ENCODE measurements at regions not wholly inside any gene's neighbourhood (a gene's known extent, or its start where the extent isn't known, plus 50 kb on each side); places are given as distances from the start of the nearest gene placed in this dataset.

- no peak for DNase-seq
Measured at GRCh38 chr14:104277416-104278213, 139.2 kb downstream of the KIF26A start.

DNA sequence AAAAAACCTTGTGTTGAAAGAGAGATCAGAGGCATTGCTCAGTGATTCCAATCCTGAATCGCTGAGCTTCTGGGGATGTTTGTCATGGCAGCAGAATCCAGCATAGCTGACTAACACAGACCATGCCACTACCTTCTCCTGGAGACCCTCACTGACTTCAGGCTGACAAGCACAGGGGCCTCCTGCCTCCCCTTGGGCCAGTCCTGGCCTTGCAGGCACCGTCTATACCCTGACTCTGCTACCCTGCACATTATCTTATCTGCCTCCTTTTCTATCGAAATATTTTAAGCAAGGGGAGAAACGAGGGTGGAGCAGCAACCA lies 139.8 kb downstream of the KIF26A start:
- no peak for DNase-seq

DNA sequence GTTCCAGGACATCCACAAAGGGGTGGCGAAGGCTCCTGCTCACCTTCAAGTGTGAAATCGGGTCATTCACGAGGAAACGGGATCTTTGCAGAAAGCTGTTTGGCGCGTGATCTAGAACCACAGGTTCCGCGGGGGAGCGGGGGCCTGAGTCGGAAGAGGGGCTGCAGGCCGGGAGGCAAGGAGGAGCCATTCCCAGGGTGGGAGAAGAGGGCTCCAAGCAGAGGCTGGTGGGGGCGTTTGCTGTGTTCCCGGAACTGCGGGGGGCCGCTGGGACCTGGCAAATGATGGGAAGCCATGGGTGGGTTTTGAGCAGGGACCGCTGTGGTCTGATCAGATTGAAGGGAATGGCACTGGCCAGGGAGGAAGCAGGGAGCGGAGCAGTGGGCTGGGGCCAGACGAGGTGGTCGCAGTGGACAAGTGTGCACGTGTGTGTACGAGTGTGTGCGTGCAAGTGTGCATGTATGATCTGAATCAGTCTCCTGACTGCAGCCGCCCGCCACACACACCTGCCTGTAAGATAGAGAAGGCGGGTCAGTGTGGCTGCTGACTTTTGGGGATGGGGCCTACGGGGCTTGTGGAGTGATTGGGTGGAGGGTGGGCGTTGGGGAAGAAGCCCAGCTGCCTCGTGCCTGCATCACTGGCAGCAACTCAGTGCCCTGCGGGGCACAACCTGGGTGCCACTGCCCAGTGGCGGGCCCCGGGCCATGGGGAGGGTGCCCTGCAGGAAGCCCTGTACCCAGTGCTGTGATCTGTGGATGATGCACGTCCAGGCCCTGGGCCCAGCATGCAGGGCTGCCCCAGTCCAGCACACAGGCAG lies 141.9 kb downstream of the KIF26A start:
- DNase-seq, result no peak

DNA sequence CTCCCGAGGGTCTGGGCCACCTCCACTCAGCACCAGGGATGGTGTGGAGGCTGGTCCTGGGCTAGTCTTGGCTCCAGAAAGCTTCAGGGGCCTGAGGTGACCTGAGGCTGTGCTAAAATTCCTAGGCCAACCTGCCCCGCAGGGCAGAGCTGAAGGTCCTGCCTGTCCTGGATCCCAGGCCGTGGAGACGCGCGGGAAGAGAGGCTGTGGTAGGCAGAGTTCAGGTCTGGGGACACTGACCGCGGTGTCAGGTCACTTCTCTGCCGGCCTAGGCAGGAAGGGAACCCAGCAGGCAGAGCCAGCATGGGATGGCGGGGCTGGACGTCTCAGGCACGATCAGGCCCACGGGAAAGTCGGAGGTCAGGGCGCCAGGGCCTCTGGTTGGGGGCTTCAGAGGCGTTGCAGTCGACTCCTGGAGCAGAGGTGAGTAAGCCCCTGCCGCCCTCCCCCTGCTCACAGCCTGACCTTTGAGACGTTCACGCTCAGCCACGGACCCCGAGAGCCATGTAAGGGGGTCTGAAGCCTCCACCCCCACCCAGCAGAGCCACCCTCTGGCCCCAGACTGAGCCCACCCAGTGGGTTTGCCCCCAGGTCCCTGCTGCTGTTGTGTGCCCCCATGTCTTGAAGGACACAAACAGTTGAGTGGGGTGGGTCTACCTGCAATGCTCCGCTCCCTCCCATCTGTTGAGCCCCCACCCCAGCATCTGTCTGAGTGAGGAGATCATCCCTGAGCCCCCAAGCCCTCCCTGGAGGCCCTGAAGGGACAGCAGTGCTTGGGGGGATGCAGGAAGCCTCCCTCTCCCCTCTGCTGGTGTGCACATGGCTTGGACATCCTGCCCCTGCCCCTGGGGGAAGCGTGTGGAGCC lies 142.7 kb downstream of the KIF26A start:
- DNase-seq, result no peak

- DNase-seq, result no peak
Measured at GRCh38 chr14:104281768-104282301, 143.4 kb downstream of the KIF26A start.

DNA sequence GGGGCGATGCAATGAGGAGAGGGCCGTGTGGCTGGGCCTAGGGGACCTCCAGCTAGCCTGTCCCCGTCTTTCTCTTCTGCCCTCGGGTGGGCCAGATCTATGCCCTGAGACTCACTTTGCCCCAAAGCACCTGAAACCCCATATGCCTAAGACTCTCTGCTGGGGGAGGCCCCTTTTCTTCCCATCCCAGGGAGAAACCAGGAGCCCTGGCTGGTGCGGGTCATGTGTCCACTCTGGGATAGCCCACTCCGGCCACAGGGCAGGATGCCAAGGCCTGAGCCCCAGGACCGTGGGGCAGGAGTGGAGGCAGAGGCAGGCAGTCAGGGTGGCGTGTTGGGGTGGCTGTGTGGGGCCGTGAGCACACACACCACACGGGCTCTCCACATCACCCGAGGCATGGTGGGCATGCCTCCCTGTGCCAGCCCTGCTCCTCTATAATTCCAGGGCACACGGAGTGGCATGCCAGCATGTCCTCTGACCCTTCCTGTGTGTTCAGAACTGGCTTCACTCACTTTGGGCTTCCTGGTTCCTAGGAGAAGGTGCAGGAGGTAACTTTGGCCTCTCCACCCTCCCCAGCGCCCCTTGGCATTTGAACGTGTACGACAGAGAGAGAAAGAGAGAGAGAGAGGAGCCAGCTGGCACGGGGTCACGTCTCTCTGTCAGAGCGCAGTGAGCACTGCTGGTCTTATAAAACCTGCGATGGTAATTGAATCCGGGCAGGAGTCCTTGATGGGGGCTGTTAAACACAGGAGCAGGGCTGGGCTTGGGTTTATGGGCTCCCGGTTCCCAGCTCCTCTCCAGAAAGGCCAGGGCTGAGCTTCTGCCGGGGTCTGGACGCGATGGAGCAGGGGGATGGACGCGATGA lies 144.2 kb downstream of the KIF26A start:
- DNase-seq, result no peak

DNA sequence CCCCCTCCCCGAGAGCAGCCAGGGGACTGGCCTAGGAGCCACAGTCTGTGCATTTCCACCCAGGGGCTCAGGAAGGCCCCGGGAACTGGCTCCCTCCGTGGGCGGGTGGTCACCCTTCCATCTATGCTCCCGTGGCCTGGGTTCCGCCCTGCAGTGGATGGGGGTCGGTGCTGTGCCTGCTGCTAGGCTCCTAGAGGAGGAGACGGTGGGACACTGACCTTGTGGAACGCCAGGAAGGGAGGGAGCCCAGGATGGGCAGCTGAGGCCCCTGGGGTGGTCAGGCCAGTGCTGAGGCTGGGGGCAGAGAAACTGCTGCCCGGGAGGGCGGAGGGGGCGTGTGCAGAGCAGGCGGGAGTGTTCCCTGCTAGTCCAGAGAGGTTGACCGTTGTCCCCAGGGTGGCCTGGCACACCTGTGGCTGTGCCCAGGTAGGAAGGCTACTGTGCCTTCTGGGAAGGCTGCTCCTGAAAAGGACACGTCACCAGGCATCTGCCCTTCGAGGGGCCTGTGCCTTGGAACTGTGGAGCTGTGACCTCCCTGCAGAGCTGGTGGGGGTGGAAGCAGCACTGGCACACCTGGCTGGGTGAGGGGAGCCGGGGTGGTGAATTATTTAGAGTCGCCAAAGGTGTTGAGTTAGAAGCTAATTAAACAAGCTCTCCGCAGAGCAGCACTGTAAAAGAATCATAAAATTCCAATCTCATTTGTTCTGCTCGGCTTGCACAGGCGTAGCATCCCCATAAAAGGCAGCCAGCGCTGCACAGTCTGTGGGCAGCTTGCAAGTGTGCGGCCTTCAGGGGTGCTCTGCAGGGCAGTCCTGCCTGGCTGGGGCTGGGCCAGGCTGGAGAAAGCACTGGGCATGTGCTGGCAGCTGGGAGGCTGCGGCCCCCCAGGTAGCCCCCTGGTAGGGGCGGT lies 145.1 kb downstream of the KIF26A start:
- DNase-seq, result no peak

- DNase-seq, result no peak
Measured at GRCh38 chr14:104284107-104284592, 145.8 kb downstream of the KIF26A start.

DNA sequence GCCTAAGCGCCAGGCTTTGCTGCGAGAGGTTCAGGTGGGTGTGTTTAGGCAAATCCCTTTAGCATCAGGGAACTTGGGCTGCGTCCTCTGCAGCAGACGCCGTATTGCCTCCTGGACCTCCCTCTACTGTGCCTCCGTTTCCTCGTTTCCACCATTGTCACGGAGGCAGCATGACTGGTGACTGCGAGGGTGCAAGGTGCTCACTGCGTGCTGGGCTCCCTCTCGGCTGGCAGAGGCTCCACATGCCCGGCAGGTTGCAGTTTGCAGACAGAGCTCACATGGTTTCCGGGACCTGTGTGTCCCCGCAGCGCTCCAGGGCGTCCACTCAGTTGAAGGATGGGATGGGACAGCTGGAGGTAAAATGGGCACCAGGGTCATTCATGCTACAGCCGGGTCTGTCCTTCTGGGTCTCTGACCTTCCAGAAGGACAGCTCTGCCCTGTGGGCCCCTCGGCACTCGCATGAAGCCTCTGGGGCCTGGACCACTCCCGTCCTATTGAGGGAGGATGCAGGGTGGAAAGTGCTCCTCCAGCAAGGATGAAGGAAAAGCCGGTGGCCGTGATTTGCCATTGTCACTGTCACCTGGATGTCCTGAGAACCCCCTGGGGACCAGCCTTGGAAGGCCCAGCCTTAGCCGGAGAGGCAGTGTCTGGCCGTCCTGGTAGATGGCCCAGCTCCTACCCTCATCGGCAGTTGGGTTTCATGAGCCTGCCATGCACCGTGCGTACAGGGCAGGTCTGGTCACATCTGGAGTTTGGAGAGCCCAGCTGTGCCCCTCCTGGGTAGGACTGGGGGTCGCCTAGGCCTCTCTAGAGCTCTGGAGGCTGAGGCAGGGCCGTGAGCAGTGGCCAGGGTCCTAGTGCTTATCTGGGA lies 146.5 kb downstream of the KIF26A start:
- DNase-seq, result no peak

DNA sequence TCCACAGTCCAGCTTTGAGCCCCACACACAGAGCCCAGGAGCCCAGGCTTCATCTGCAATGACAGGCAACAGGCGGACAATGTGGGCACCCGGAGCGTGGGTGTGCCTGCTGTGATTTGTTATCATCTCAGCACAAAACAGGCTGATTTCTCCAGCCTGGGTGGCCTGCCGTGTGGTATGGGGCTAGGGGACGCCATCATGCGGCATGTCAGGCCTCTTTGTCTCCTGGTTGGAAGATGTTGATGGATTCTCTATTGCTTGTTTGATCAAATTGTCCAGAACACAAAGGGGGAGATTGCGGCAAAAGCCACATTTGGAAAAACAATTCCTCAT lies 147.1 kb downstream of the KIF26A start:
- DNase-seq, result no peak

DNA sequence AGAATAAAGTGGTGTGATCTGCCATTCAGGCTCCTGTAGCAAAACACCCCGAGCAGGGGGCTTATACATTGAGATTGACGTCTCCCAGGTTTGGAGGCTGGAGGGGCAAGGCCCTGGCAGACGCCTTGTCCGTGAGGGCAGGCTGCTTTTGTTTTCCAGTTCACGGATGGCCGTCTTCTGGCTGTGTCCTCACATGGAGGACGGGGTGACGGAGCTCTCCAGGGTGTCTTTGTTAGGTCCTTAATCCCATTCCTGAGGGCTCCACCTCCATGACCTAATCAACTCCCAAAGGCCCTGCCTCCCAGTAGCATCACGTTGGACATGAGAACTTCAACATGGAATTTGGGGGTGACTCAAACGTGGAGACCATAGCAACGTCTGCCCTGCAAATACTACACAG lies 147.7 kb downstream of the KIF26A start:
- DNase-seq, result no peak

DNA sequence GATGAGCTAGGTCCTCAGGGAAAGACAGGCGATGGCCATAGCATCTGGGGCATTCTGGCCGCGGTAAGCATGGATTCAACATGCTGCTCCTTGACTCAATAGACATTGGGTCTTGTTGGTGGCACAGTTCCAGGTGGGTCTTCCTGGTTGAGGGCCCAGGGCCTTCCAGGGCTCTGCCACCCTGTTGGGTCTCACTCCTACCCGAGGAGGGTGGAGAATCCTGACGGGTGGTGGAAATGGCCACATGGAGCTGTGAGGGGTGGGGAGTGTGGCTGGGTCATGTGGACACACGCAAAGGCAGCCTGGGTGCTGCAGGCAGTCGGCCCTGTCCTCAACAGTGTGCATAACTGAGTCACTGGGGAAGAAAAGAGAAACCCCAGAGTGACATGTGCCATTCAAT lies 148.1 kb downstream of the KIF26A start:
- no peak for DNase-seq

DNA sequence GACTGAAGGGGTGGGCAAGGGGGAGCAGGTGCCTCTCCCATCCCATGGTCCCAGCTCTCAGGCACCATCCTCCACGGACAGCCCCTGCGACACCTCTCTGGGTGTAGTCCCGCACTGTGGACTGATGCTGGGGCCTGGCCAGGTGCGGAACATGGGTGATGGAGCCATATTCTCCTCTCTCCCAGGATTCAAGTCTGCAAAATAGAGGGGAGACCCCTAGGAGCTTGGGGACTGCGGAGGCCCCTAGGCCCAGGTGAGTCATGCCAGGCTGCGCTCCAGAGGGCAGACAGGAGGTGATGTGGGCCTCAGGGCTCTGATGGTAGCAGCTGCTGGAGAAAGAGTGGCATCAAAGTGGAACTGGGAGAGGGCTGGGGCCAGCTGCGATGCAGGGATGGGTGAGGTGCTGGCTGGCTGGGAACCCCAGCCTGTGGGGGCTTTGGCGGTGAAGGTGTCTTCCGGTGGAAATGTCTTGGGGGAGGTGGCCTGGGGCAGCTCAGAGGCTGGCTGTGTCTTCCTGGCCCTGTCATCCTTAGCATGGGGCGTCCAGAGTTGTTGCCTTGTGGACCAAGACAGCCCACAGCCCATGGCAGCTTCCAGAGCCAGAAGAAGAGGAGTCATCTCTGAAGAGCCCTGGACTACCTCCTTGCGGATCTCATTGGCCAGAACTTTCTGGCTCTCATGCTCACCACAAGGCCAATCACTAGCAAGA lies 149.1 kb downstream of the KIF26A start:
- no peak for DNase-seq

GRCh38 chr14:104288272-104288671 lies 149.9 kb downstream of the KIF26A start:
- no peak for DNase-seq

DNA sequence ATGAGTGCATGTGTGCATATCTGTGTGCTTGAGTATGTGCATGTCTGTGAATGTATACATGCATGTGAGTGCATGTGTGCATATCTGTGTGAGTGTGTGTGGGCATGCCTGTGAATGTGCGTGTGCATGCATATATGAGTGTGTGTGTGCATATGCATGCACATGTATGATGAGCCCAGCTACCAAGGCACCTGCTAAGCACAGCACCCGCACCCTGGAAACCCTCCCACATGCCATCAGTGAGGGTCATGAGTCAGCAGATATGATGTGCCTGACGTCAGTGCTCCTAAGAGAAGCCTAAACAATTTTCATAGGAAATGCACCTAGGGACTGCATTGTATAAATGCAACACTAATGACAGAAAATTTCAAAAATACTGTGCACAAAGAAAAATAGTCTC lies 151.1 kb downstream of the KIF26A start:
- DNase-seq, result no peak

DNA sequence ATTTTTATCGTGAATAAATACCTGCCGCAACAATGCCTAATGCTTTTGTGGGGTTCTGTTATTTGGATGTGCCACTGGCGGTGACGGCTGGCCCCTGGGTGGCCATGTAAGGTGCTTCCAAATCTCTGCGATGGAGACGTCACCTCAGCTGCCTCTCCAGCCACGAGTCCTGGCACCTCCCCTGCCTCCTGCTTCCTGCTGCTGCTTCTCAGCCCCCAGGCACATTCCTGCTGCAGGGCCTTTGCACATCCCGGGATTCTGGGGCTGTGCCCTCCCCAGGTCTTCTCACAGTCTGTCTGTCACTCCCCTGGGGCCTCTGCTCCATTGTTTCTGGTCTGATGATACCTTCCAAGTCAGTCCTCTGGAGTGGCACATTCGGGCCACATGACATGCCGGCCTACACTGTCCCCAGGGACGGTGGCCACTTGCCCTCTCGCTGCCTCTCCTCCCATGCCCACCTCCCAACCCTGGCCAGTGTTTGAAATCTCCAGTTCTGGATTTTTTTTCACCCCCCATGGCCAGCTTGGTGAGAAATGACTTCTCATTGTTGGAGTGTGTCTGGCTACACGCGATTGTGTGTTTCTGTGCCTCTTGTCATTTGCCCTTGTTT lies 151.8 kb downstream of the KIF26A start:
- DNase-seq, result no peak

GRCh38 chr14:104290756-104291122 lies 152.4 kb downstream of the KIF26A start:
- DNase-seq, result no peak

DNA sequence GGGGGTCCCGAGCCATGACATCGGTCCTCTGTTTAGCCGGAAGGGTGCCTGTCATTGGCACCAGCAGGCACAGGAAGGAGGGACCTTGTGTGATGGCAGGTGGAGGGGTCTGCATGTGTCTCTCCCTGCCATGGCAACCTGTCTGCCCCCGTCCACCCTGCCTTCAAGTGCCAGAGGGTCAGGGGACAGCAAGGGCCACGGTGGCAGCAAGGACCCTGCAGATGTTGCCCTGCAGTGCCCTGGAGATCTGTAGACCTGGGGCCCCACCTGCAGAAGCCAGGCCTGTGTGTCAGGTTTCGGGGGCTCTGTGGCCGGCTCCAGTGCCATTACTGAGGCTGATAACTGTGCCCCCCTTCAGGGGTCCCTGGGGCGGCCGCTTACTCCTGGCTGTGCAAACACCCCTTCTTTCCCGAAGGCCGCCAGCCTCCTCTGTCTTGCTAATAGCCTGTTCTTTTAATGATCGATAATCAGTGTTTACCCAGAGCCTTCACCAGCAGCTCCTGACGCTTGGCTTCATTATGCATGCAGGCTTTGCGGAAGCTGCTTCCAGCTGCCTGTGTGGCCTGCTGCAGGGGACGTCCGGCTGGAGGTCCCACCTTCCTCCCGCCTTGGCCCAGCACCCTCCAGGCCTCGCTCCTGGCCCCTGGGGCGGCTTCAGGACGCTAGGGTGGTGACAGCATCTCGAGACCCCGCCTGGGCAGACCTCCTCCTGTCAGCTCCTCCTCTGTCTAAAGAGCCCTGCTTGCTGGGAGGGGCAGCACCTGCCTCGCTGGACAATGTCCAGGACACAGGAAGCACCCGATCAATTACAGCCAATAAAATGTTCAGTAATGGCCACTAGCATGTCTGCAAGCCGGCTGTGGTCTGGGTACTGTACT lies 153.0 kb downstream of the KIF26A start:
- DNase-seq, result no peak
